Fibroblast of lung (primary cell): ENCODE measurements at regions not wholly inside any gene's neighbourhood (a gene's known extent, or its start where the extent isn't known, plus 50 kb on each side); places are given as distances from the start of the nearest gene placed in this dataset.

ENCODE experiments used
- EZH2 ChIP-seq: IDR thresholded peaks from 2 replicates; pipeline ENCODE4 v1.5.1; 2012; ENCODE audit warnings: low read length, control low read depth, mild to moderate bottlenecking; ENCODE audit errors: missing control alignments
- TF ChIP-seq, protein P1 (sequence below), 2 donors: IDR thresholded peaks in 1 of 2; conservative IDR thresholded peaks in 1 of 2; 1 replicate in 1 of 2; 2 replicates in 1 of 2; pipeline ENCODE4 v1.5.1; 2011 to 2012; ENCODE audit warnings: low read length in 2 of 2, control low read depth in 1 of 2, inconsistent platforms in 1 of 2, low read depth in 1 of 2, mild to moderate bottlenecking in 1 of 2

DNA sequence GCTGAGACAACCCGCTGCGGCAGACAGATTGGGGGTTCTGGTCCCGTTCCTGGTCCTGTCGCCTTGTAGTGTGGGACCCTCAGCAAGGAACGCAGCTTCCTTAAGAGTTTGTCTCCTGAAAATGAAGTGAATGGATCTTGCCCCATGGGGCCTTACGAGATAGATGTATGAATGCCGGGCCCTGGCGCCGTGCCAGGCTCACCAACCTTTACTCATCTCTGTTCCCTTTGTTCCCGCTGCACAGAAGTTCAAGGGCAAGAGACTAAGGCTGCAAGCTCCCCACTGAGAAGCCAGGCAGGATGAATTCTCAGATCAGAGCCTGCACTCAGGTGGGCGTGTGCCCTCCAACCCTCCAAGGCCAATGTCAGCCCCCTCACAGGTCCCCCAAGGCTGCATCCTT lies 162.7 kb upstream of the IQSEC1 start:
- TF ChIP-seq, protein P1, sequence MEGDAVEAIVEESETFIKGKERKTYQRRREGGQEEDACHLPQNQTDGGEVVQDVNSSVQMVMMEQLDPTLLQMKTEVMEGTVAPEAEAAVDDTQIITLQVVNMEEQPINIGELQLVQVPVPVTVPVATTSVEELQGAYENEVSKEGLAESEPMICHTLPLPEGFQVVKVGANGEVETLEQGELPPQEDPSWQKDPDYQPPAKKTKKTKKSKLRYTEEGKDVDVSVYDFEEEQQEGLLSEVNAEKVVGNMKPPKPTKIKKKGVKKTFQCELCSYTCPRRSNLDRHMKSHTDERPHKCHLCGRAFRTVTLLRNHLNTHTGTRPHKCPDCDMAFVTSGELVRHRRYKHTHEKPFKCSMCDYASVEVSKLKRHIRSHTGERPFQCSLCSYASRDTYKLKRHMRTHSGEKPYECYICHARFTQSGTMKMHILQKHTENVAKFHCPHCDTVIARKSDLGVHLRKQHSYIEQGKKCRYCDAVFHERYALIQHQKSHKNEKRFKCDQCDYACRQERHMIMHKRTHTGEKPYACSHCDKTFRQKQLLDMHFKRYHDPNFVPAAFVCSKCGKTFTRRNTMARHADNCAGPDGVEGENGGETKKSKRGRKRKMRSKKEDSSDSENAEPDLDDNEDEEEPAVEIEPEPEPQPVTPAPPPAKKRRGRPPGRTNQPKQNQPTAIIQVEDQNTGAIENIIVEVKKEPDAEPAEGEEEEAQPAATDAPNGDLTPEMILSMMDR (conservative IDR thresholded peaks at IDR 0.05 in 1 of 2, IDR thresholded peaks at IDR 0.05 in 1 of 2; ENCODE audit: low read depth in 1 of 2, low read length in 2 of 2) = no peak
- no peak for TF ChIP-seq EZH2
